K562 (cell line): ENCODE measurements at regions not wholly inside any gene's neighbourhood (a gene's known extent, or its start where the extent isn't known, plus 50 kb on each side); places are given as distances from the start of the nearest gene placed in this dataset.
A peak's percentile ranks its signal among the peaks of the same experiment; 100 is the strongest.

ENCODE experiments used
- DMBX1 ChIP-seq: fragments of 250-450 bp; sonication (Bioruptor Pico); IDR thresholded peaks from 2 replicates; pipeline ENCODE4 v1.8.0; 2022; ENCODE audit warnings: inconsistent platforms, mild to moderate bottlenecking, moderate library complexity, borderline replicate concordance
- GABPB1 ChIP-seq: sonication (generic); formaldehyde crosslinking; IDR thresholded peaks from 2 replicates; pipeline ENCODE4 v1.8.0; 2022; ENCODE audit warnings: mild to moderate bottlenecking, missing genetic modification reagents
- KLF6 ChIP-seq: fragments of 250-450 bp; sonication (Bioruptor Pico); IDR thresholded peaks from 2 replicates; pipeline ENCODE4 v1.4.0; 2020; ENCODE audit warnings: mild to moderate bottlenecking, moderate library complexity, borderline replicate concordance
- LCOR ChIP-seq: sonication (generic); formaldehyde crosslinking; IDR thresholded peaks from 2 replicates; pipeline ENCODE4 v1.8.0; 2022; ENCODE audit warnings: mild to moderate bottlenecking, missing genetic modification reagents
- NR2C2 ChIP-seq, 2 experiments: fragments of 200-800 bp in 1 of 2; sonication (Bioruptor generic) in 1 of 2; sonication (generic) in 1 of 2; formaldehyde crosslinking in 1 of 2; IDR thresholded peaks; 2 replicates each; pipeline versions ENCODE4 v1.6.1 to v1.8.0; 2016 to 2022; ENCODE audit warnings: mild to moderate bottlenecking in 1 of 2, missing compliant biosample characterization in 1 of 2, missing genetic modification characterization in 1 of 2, missing genetic modification reagents in 1 of 2
- PTTG1 ChIP-seq: fragments of 450-650 bp; IDR thresholded peaks from 2 replicates; pipeline ENCODE4 v1.6.1; 2016; ENCODE audit warnings: low read depth, mild to moderate bottlenecking, missing genetic modification characterization, missing compliant biosample characterization
- STAT5B ChIP-seq: fragments of 250-450 bp; sonication (Bioruptor Pico); IDR thresholded peaks from 2 replicates; pipeline ENCODE4 v1.8.0; 2021; ENCODE audit warnings: mild to moderate bottlenecking, inconsistent platforms
- TSHZ1 ChIP-seq: fragments of 250-450 bp; sonication (Bioruptor Pico); IDR thresholded peaks from 2 replicates; pipeline ENCODE4 v1.4.0; 2020; ENCODE audit warnings: mild to moderate bottlenecking, moderate library complexity
- ZNF175 ChIP-seq: fragments of 200-800 bp; sonication (Bioruptor generic); IDR thresholded peaks from 2 replicates; pipeline ENCODE4 v1.6.1; 2016; ENCODE audit warnings: low read depth, mild to moderate bottlenecking, missing genetic modification characterization, missing compliant biosample characterization
- ZNF668 ChIP-seq: fragments of 250-450 bp; sonication (Bioruptor Pico); IDR thresholded peaks from 2 replicates; pipeline ENCODE4 v1.8.0; 2022; ENCODE audit warnings: mild to moderate bottlenecking, inconsistent platforms
- TF ChIP-seq, protein P1 (sequence below): fragments of 450-650 bp; IDR thresholded peaks from 2 replicates; pipeline ENCODE4 v1.6.1; 2016; ENCODE audit warnings: low read depth, mild to moderate bottlenecking, moderate library complexity
- TF ChIP-seq, protein P2 (sequence below), 2 experiments: fragments of 450-650 bp; IDR thresholded peaks; 2 replicates each; pipeline ENCODE4 v1.6.1; 2016; ENCODE audit warnings: mild to moderate bottlenecking in 2 of 2, borderline replicate concordance in 1 of 2, low read depth in 1 of 2, moderate library complexity in 1 of 2
- TF ChIP-seq, protein P3 (sequence below), 3 experiments: fragments of 200-800 bp in 1 of 3; sonication (Bioruptor generic) in 1 of 3; sonication (generic) in 1 of 3; formaldehyde crosslinking in 1 of 3; IDR thresholded peaks; 2 replicates each; pipeline versions ENCODE4 v1.6.1 to v1.8.0; 2016 to 2022; ENCODE audit warnings: mild to moderate bottlenecking in 2 of 3, missing compliant biosample characterization in 2 of 3, missing genetic modification characterization in 2 of 3, missing genetic modification reagents in 1 of 3

DNA sequence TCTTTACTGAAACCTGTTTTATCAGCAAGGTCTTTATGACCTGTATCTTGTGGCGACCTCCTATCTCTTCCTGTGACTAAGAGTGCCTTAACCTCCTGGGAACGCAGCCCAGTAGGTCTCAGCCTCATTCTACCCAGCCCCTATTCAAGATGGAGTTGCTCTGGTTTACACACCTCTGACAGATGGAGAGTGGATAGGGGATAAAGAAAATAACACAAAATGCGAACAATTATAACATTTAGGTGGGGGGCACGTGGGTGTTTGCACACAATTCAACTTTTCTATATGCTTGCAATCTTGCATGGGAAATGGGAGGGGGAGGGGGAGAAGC lies 83.3 kb downstream of the RMI2 start (continued):
- TF ChIP-seq TSHZ1 (CRISPR knock-in tag), result no peak
- TF ChIP-seq, protein P1, sequence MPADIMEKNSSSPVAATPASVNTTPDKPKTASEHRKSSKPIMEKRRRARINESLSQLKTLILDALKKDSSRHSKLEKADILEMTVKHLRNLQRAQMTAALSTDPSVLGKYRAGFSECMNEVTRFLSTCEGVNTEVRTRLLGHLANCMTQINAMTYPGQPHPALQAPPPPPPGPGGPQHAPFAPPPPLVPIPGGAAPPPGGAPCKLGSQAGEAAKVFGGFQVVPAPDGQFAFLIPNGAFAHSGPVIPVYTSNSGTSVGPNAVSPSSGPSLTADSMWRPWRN, result no peak
- TF ChIP-seq, protein P2, sequence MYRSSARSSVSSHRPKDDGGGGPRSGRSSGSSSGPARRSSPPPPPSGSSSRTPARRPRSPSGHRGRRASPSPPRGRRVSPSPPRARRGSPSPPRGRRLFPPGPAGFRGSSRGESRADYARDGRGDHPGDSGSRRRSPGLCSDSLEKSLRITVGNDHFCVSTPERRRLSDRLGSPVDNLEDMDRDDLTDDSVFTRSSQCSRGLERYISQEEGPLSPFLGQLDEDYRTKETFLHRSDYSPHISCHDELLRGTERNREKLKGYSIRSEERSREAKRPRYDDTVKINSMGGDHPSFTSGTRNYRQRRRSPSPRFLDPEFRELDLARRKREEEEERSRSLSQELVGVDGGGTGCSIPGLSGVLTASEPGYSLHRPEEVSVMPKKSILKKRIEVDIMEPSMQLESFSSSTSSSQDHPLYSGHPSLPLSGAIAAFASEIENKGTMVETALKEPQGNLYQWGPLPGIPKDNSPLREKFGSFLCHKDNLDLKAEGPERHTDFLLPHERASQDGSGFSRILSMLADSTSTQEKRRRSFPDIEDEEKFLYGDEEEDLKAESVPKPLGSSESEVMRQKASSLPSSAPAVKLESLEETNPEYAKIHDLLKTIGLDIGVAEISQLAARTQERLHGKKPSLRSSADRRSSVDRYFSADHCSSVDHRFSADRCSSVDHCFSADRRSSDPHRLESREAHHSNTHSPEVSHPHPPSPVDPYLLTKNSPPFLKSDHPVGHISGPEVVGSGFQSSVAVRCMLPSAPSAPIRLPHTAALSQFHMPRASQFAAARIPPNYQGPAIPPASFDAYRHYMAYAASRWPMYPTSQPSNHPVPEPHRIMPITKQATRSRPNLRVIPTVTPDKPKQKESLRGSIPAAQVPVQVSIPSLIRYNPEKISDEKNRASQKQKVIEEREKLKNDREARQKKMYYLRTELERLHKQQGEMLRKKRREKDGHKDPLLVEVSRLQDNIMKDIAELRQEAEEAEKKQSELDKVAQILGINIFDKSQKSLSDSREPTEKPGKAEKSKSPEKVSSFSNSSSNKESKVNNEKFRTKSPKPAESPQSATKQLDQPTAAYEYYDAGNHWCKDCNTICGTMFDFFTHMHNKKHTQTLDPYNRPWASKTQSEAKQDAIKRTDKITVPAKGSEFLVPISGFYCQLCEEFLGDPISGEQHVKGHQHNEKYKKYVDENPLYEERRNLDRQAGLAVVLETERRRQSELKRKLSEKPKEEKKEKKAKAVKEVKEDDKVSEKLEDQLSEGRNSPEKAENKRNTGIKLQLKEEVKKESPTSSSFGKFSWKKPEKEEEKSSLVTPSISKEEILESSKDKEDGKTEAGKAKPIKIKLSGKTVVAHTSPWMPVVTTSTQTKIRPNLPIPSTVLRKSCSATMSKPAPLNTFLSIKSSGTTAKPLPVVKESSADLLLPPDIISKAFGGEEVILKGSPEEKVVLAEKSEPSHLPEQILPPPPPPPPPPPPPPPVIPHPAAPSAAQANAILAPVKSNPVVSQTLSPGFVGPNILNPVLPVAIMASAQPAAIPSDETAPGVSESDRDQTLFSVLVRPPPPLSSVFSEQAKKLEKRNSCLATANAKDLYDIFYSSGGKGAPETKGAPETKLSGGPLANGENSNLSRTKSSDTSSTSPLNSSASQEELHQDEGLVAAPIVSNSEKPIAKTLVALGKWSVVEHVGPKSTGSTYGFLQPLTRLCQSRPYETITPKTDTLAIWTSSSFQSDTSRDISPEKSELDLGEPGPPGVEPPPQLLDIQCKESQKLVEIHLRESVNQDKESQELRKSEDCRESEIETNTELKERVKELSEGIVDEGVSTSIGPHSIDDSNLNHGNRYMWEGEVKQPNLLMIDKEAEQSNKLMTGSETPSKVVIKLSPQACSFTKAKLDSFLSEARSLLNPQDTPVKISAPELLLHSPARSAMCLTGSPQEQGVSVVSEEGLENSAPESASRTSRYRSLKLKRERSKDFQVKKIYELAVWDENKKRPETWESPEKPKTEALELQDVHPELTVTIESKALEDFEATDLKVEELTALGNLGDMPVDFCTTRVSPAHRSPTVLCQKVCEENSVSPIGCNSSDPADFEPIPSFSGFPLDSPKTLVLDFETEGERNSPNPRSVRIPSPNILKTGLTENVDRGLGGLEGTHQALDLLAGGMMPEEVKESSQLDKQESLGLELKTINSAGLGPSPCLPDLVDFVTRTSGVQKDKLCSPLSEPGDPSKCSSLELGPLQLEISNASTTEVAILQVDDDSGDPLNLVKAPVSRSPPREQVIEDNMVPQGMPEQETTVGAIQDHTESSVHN (IDR thresholded peaks at IDR 0.05; ENCODE audit: borderline replicate concordance in 1 of 2, low read depth in 1 of 2), result no peak
- TF ChIP-seq NR2C2 (CRISPR knock-in tag; IDR thresholded peaks at IDR 0.05), result no peak
- peak; percentile 54; the same call in 1 of the 2 replicates for TF ChIP-seq NR2C2 (tag; IDR thresholded peaks at IDR 0.05)
- peak; percentile 45; the same call in 1 of the 2 replicates for TF ChIP-seq DMBX1
- TF ChIP-seq LCOR (CRISPR knock-in tag), result no peak
- peak; percentile 90 for TF ChIP-seq ZNF175 (CRISPR knock-in tag)
- TF ChIP-seq, protein P3, sequence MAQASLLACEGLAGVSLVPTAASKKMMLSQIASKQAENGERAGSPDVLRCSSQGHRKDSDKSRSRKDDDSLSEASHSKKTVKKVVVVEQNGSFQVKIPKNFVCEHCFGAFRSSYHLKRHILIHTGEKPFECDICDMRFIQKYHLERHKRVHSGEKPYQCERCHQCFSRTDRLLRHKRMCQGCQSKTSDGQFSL (CRISPR knock-in tag; IDR thresholded peaks at IDR 0.05), result no peak
- TF ChIP-seq, protein P3 (tag; IDR thresholded peaks at IDR 0.05), result peak in 1 of 2 experiments; percentile 35; a peak in 1 of 4 replicates
- TF ChIP-seq STAT5B (CRISPR knock-in tag), result no peak
- TF ChIP-seq KLF6 (CRISPR knock-in tag), result peak; percentile 50; the same call in 1 of the 2 replicates
- TF ChIP-seq ZNF668 (CRISPR knock-in tag), result 0 out of 2 replicates have a peak, but pooled peaks have one; percentile 18
- 0 out of 2 replicates have a peak, but pooled peaks have one; percentile 8 for TF ChIP-seq GABPB1 (CRISPR knock-in tag)
- peak; percentile 73; the same call in 1 of the 2 replicates for TF ChIP-seq PTTG1 (tag)
